Calu3 (cell line): ENCODE measurements at regions not wholly inside any gene's neighbourhood (a gene's known extent, or its start where the extent isn't known, plus 50 kb on each side); places are given as distances from the start of the nearest gene placed in this dataset.
A peak's percentile ranks its signal among the peaks of the same experiment; 100 is the strongest.

Source experiments
- BruUV-seq: library from RNA; stranded (reverse); fragments of 400-500 nt; replicated peaks from 2 replicates; lab custom pipeline; 2021; lab: Mats Ljungman, UMichigan
- CTCF ChIA-PET: fragments of 300-600 bp; sonication (Branson Sonifier 250); formaldehyde crosslinking; loops from one replicate; lab custom pipeline; 2022; ENCODE audit warnings: antibody characterized with exemption; lab: Charles Lee
- DNase-seq: peaks from one replicate; pipeline ENCODE4 v3.0.0; 2022
- H3K27ac Mint-ChIP-seq: one replicate; pipeline ENCODE4 v1.8.0; 2022; ENCODE audit warnings: mixed read lengths; ENCODE audit not compliant: unreplicated experiment
- H3K27me3 Mint-ChIP-seq: one replicate; pipeline ENCODE4 v1.8.0; 2022; ENCODE audit warnings: mixed read lengths; ENCODE audit not compliant: unreplicated experiment
- H3K36me3 Mint-ChIP-seq: one replicate; pipeline ENCODE4 v1.8.0; 2022; ENCODE audit warnings: mild to moderate bottlenecking, moderate library complexity, mixed read lengths; ENCODE audit not compliant: insufficient read depth, unreplicated experiment
- H3K4me1 Mint-ChIP-seq: one replicate; pipeline ENCODE4 v1.8.0; 2022; ENCODE audit warnings: mild to moderate bottlenecking, low read depth, mixed read lengths; ENCODE audit not compliant: unreplicated experiment
- H3K4me3 Mint-ChIP-seq: one replicate; pipeline ENCODE4 v1.8.0; 2022; ENCODE audit warnings: mild to moderate bottlenecking, low read depth, moderate library complexity, mixed read lengths; ENCODE audit not compliant: unreplicated experiment
- H3K9me3 Mint-ChIP-seq: one replicate; pipeline ENCODE4 v1.8.0; 2022; ENCODE audit warnings: low read depth, mixed read lengths; ENCODE audit not compliant: unreplicated experiment
- CTCF ChIP-seq: fragments of 200-600 bp; IDR thresholded peaks from one replicate; pipeline ENCODE4 v1.8.0; 2022; ENCODE audit warnings: antibody characterized with exemption; ENCODE audit not compliant: unreplicated experiment
- intact Hi-C: fragments of 100-400 bp; cut with micrococcal nuclease; formaldehyde crosslinking; loops from one replicate; pipeline ENCODE4 v1.10.0; 2022; ENCODE audit not compliant: unreplicated experiment

GRCh38 chr2:67295406-67295805, 101.7 kb upstream of the ETAA1 start:
- Mint-ChIP-seq H3K4me1 (peaks cover 59% of the 10 kb centered on the region), H3K27me3 (no peaks in the 10 kb centered on the region), H3K27ac (peak overlapping the region; percentile 48), H3K9me3 (no peaks in the 10 kb centered on the region), H3K4me3 (no peak overlapping the region), H3K36me3 (peaks cover 6% of the 10 kb centered on the region)
- BruUV-seq, result no TSS peak
- intact Hi-C loops, result loop anchor here (10.0 kb wide), 3 partner anchors 161 to 861 kb away; partner anchors contain the start of gene MEIS1
- no peak for DNase-seq
- no peak for TF ChIP-seq CTCF
- CTCF ChIA-PET, result no interaction called here

GRCh38 chr2:67295851-67296250, 101.3 kb upstream of the ETAA1 start:
- Mint-ChIP-seq H3K27ac (peak overlapping the region; percentile 48), H3K4me1 (peaks cover 55% of the 10 kb centered on the region), H3K9me3 (no peaks in the 10 kb centered on the region), H3K27me3 (no peaks in the 10 kb centered on the region), H3K36me3 (peaks cover 2% of the 10 kb centered on the region), H3K4me3 (no peak overlapping the region)
- no peak for DNase-seq
- CTCF ChIA-PET, result no interaction called here
- BruUV-seq, result no TSS peak
- TF ChIP-seq CTCF, result no peak
- intact Hi-C loops, result loop anchor here (10.0 kb wide), 3 partner anchors 161 to 861 kb away; partner anchors contain the start of gene MEIS1

- no peak overlapping the region for H3K27ac Mint-ChIP-seq
- BruUV-seq, result no TSS peak
- no peak for TF ChIP-seq CTCF
- no peak for DNase-seq
- H3K27me3 Mint-ChIP-seq, result no peaks in the 10 kb centered on the region
- no peak overlapping the region for H3K4me3 Mint-ChIP-seq
- peaks cover 21% of the 10 kb centered on the region for H3K4me1 Mint-ChIP-seq
- H3K36me3 Mint-ChIP-seq, result no peaks in the 10 kb centered on the region
- CTCF ChIA-PET, result no interaction called here
- H3K9me3 Mint-ChIP-seq, result peaks cover 6% of the 10 kb centered on the region
- intact Hi-C loops, result no loop called here
These were observed 92.7 kb upstream of the ETAA1 start for GRCh38 chr2:67304300-67304890.

- CTCF ChIA-PET, result interaction anchor here (0.6 kb wide), 1 partner anchor 170 kb away, joined by 4 read pairs; no protein-coding TSS in a partner anchor
- peaks cover 41% of the 10 kb centered on the region for H3K4me1 Mint-ChIP-seq
- H3K36me3 Mint-ChIP-seq, result peaks cover 8% of the 10 kb centered on the region
- peaks cover 6% of the 10 kb centered on the region for H3K9me3 Mint-ChIP-seq
- intact Hi-C loops, result no loop called here
- BruUV-seq, result no TSS peak
- TF ChIP-seq CTCF, result no peak
- H3K27ac Mint-ChIP-seq, result no peak overlapping the region
- H3K4me3 Mint-ChIP-seq, result no peak overlapping the region
- DNase-seq, result no peak
- no peaks in the 10 kb centered on the region for H3K27me3 Mint-ChIP-seq
These were observed 87.9 kb upstream of the ETAA1 start for GRCh38 chr2:67309281-67309680.
